ENCODE measurements at regions not wholly inside any gene's neighbourhood (a gene's known extent, or its start where the extent isn't known, plus 50 kb on each side); places are given as distances from the start of the nearest gene placed in this dataset.

DNA sequence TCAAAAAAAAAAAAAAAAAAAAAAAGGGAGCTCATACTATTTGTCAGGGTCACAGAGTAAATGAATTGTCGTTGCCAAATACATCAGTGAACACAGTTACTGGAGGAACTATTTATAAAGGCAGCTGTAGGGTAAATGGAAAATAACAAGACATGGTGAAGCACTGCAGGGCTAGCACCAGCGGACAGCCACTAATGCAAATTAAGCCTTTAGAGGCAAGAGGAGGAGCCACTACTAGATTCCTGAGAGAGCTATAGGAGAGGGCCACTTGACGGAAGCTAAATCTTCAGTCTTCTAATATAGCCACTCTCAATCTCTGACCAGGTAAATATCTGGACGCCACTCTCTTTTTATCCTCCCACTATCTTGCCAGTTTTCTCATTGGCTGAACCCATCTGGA lies 801.2 kb upstream of the GOT2 start:
- CTCF ChIA-PET, result no interaction called here

DNA sequence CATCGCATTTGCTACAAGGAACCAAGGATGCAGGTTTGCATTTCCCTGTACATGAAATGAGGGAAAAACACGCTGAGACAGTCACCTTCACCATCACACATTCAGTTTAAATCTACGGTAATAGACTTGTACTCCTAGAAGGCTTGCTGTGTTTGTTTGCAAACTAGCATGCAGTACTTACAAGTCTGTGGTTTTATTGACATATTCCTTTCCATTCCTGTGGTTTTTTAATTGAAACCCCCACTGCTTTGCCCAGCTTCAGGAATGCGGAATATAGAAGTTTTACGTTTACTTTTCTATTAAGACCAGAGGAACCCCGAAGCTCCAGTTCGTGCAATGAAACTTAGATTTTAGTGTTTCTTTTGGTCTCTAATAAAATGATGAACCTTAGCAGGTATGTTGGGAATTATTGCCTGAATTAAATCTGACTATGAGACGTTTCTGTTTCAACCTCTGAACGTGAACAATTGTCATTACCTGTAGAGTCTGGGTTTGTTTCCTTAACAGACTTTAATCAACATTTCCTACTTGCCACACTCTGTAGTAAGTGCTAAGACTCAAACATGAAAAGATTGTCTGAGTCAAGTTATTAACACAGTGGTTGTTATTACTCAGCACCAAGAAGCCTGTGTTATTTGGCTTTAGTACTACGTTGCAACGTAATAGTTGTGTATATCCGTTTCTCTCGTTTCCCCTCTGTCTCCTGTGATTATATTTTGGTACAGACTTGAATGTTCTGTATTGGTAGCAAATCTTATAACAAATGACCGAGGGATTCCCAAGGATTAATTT lies 793.3 kb upstream of the GOT2 start:
- Histone ChIP-seq H3K9me3 (ENCODE audit: control insufficient read depth, insufficient read depth, low read depth, low read length) (no peaks in the 10 kb centered on the region), H3K27me3 (ENCODE audit: control insufficient read depth, insufficient read depth, low read length) (no peaks in the 10 kb centered on the region), H3K4me3 (ENCODE audit: low read depth in 2 of 2, low read length in 2 of 2) (0 out of 4 replicates have a peak overlapping the region, but pooled peaks of 1 of the 2 experiments have one; percentile 16), H3K4me1 (ENCODE audit: control insufficient read depth, insufficient read depth, low read length) (peaks cover 2% of the 10 kb centered on the region; the same call in 1 of the 2 replicates), H3K27ac (ENCODE audit: low read length) (peak overlapping the region; percentile 18; the same call in 1 of the 2 replicates), H3K36me3 (ENCODE audit: control insufficient read depth, insufficient read depth, low read length) (no peaks in the 10 kb centered on the region)
- TF ChIP-seq SIN3A (IDR thresholded peaks at IDR 0.05; ENCODE audit: borderline replicate concordance, insufficient read depth, low read depth, low read length), result no peak
- TF ChIP-seq, protein P1, sequence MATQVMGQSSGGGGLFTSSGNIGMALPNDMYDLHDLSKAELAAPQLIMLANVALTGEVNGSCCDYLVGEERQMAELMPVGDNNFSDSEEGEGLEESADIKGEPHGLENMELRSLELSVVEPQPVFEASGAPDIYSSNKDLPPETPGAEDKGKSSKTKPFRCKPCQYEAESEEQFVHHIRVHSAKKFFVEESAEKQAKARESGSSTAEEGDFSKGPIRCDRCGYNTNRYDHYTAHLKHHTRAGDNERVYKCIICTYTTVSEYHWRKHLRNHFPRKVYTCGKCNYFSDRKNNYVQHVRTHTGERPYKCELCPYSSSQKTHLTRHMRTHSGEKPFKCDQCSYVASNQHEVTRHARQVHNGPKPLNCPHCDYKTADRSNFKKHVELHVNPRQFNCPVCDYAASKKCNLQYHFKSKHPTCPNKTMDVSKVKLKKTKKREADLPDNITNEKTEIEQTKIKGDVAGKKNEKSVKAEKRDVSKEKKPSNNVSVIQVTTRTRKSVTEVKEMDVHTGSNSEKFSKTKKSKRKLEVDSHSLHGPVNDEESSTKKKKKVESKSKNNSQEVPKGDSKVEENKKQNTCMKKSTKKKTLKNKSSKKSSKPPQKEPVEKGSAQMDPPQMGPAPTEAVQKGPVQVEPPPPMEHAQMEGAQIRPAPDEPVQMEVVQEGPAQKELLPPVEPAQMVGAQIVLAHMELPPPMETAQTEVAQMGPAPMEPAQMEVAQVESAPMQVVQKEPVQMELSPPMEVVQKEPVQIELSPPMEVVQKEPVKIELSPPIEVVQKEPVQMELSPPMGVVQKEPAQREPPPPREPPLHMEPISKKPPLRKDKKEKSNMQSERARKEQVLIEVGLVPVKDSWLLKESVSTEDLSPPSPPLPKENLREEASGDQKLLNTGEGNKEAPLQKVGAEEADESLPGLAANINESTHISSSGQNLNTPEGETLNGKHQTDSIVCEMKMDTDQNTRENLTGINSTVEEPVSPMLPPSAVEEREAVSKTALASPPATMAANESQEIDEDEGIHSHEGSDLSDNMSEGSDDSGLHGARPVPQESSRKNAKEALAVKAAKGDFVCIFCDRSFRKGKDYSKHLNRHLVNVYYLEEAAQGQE (IDR thresholded peaks at IDR 0.05; ENCODE audit: insufficient read depth in 1 of 2, low read depth in 2 of 2, low read length in 1 of 2), result no peak
- TF ChIP-seq POLR2AphosphoS5 (IDR thresholded peaks at IDR 0.05; ENCODE audit: low read depth, low read length), result no peak
- TF ChIP-seq, protein P2, sequence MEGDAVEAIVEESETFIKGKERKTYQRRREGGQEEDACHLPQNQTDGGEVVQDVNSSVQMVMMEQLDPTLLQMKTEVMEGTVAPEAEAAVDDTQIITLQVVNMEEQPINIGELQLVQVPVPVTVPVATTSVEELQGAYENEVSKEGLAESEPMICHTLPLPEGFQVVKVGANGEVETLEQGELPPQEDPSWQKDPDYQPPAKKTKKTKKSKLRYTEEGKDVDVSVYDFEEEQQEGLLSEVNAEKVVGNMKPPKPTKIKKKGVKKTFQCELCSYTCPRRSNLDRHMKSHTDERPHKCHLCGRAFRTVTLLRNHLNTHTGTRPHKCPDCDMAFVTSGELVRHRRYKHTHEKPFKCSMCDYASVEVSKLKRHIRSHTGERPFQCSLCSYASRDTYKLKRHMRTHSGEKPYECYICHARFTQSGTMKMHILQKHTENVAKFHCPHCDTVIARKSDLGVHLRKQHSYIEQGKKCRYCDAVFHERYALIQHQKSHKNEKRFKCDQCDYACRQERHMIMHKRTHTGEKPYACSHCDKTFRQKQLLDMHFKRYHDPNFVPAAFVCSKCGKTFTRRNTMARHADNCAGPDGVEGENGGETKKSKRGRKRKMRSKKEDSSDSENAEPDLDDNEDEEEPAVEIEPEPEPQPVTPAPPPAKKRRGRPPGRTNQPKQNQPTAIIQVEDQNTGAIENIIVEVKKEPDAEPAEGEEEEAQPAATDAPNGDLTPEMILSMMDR (IDR thresholded peaks at IDR 0.05), result no peak
- peak; percentile 50; the same call in 1 of the 2 replicates for TF ChIP-seq TCF7L2 (IDR thresholded peaks at IDR 0.05; ENCODE audit: low read depth, low read length)
- ChIA-PET POLR2A (no interaction called here), CTCF (no interaction called here)
- intact Hi-C loops (cut with micrococcal nuclease; ENCODE audit: unreplicated experiment) (no loop called here), in situ Hi-C loops (cut with HindIII; ENCODE audit: low pct_unique_long_range_greater_than_20kb, low sequenced_read_pairs) (no loop called here)
- peak; percentile 95 for ATAC-seq
- BruUV-seq (replicated peaks), result no TSS peak
- no peak for DNase-seq (ENCODE audit: low read depth, low spot score)

More for the DNA sequence above, 801.2 kb upstream of the GOT2 start:
- Histone ChIP-seq H3K4me3 (ENCODE audit: low read depth in 2 of 2, low read length in 2 of 2) (no peak overlapping the region), H3K27ac (ENCODE audit: low read length) (no peak overlapping the region), H3K36me3 (ENCODE audit: control insufficient read depth, insufficient read depth, low read length) (no peaks in the 10 kb centered on the region), H3K9me3 (ENCODE audit: control insufficient read depth, insufficient read depth, low read depth, low read length) (no peaks in the 10 kb centered on the region), H3K4me1 (ENCODE audit: control insufficient read depth, insufficient read depth, low read length) (no peaks in the 10 kb centered on the region), H3K27me3 (ENCODE audit: control insufficient read depth, insufficient read depth, low read length) (no peaks in the 10 kb centered on the region)
- no TSS peak for BruUV-seq (replicated peaks)
- TF ChIP-seq, protein P2 (IDR thresholded peaks at IDR 0.05), result no peak
- no peak for TF ChIP-seq TCF7L2 (IDR thresholded peaks at IDR 0.05; ENCODE audit: low read depth, low read length)
- TF ChIP-seq SIN3A (IDR thresholded peaks at IDR 0.05; ENCODE audit: borderline replicate concordance, insufficient read depth, low read depth, low read length), result no peak
- TF ChIP-seq, protein P1 (IDR thresholded peaks at IDR 0.05; ENCODE audit: insufficient read depth in 1 of 2, low read depth in 2 of 2, low read length in 1 of 2), result no peak
- ATAC-seq (no peak), DNase-seq (ENCODE audit: low read depth, low spot score) (no peak)
- intact Hi-C loops (cut with micrococcal nuclease; ENCODE audit: unreplicated experiment) (no loop called here), in situ Hi-C loops (cut with HindIII; ENCODE audit: low pct_unique_long_range_greater_than_20kb, low sequenced_read_pairs) (no loop called here)
- POLR2A ChIA-PET, result no interaction called here

Data from Panc1 (cell line).